NCI-H146 treated with DMSO at 0.1 percent for 48 hours (cell line): ENCODE measurements at regions not wholly inside any gene's neighbourhood (a gene's known extent, or its start where the extent isn't known, plus 50 kb on each side); places are given as distances from the start of the nearest gene placed in this dataset.
A peak's percentile ranks its signal among the peaks of the same experiment; 100 is the strongest.

ENCODE experiments used
- DNase-seq: peaks from one replicate; lab custom pipeline; 2025; ENCODE audit not compliant: unreplicated experiment; lab: John Stamatoyannopoulos, UW

- DNase-seq, result no peak
These were observed 992.7 kb downstream of the TTLL7 start for GRCh38 chr1:83006271-83006670.

GRCh38 chr1:83000286-83000685 lies 998.6 kb downstream of the TTLL7 start:
- no peak for DNase-seq

- no peak for DNase-seq
These were observed 1003.0 kb downstream of the TTLL7 start for GRCh38 chr1:82995951-82996350.

- no peak for DNase-seq
These were observed 1004.2 kb downstream of the TTLL7 start for GRCh38 chr1:82994616-82995263.

- no peak for DNase-seq
These were observed 1007.4 kb downstream of the TTLL7 start for GRCh38 chr1:82991569-82991968.

GRCh38 chr1:82979593-82980236 lies 1019.2 kb downstream of the TTLL7 start:
- DNase-seq, result peak; percentile 38

GRCh38 chr1:82978461-82979324 lies 1020.2 kb downstream of the TTLL7 start:
- DNase-seq, result no peak

- no peak for DNase-seq
These were observed 1025.9 kb downstream of the TTLL7 start for GRCh38 chr1:82972841-82973553.

GRCh38 chr1:82969340-82969739 lies 1029.6 kb downstream of the TTLL7 start:
- DNase-seq, result no peak

GRCh38 chr1:82962658-82963057 lies 1036.3 kb downstream of the TTLL7 start:
- DNase-seq, result no peak

GRCh38 chr1:82950606-82951200 lies 1048.2 kb downstream of the TTLL7 start:
- DNase-seq, result no peak

GRCh38 chr1:82948386-82948785 lies 1050.5 kb downstream of the TTLL7 start:
- no peak for DNase-seq

- no peak for DNase-seq
These were observed 1051.7 kb downstream of the TTLL7 start for GRCh38 chr1:82947278-82947677.

GRCh38 chr1:82946096-82946605 lies 1052.8 kb downstream of the TTLL7 start:
- no peak for DNase-seq

GRCh38 chr1:82944822-82945221 lies 1054.1 kb downstream of the TTLL7 start:
- DNase-seq, result no peak

GRCh38 chr1:82934074-82934473 lies 1064.9 kb downstream of the TTLL7 start:
- DNase-seq, result no peak

GRCh38 chr1:82932727-82933126 lies 1066.2 kb downstream of the TTLL7 start:
- no peak for DNase-seq

- DNase-seq, result no peak
These were observed 1066.7 kb downstream of the TTLL7 start for GRCh38 chr1:82932207-82932606.

GRCh38 chr1:82931006-82931405 lies 1067.9 kb downstream of the TTLL7 start:
- DNase-seq, result no peak

- DNase-seq, result no peak
These were observed 1071.2 kb downstream of the TTLL7 start for GRCh38 chr1:82927753-82928152.

- DNase-seq, result no peak
These were observed 1074.3 kb downstream of the TTLL7 start for GRCh38 chr1:82924666-82925065.
